ENCODE measurements at regions not wholly inside any gene's neighbourhood (a gene's known extent, or its start where the extent isn't known, plus 50 kb on each side); places are given as distances from the start of the nearest gene placed in this dataset.

- TF ChIP-seq CTCF (IDR thresholded peaks at IDR 0.05): no peak
- TF ChIP-seq EP300 (IDR thresholded peaks at IDR 0.05): no peak
- TF ChIP-seq POLR2A (IDR thresholded peaks at IDR 0.05): no peak
These were observed 1636.5 kb upstream of the C9orf72 start for GRCh38 chr9:29209748-29210291.

Measured in ovary (tissue), 3 donors.